ENCODE measurements at regions not wholly inside any gene's neighbourhood (a gene's known extent, or its start where the extent isn't known, plus 50 kb on each side); places are given as distances from the start of the nearest gene placed in this dataset.

DNA sequence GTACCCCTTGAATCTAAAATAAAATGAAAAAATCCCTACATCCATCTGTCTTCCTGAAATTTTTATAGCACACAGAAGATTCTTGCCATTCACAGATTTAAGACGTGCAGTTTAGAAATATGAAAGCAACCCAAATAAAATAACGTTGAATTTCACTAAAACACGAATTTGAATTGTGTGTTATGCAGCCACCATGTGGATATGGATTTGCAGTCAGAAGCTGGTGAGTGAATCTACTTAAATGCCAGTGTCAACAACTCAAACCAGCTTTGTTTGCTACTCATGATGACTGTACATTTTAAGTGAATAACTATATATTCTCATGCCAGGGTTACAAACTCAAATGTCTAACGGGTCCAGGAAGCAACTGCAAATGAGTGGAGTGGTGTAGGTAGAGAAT, 173.0 kb upstream of the HAND2 start:
- intact Hi-C loops (cut with DNase I), result no loop called here
- Histone ChIP-seq H3K4me1 (no peaks in the 10 kb centered on the region), H3K27ac (no peak overlapping the region), H3K36me3 (no peaks in the 10 kb centered on the region), H3K9me3 (no peaks in the 10 kb centered on the region), H3K4me3 (no peak overlapping the region), H3K27me3 (no peaks in the 10 kb centered on the region)
- TF ChIP-seq, protein P1, sequence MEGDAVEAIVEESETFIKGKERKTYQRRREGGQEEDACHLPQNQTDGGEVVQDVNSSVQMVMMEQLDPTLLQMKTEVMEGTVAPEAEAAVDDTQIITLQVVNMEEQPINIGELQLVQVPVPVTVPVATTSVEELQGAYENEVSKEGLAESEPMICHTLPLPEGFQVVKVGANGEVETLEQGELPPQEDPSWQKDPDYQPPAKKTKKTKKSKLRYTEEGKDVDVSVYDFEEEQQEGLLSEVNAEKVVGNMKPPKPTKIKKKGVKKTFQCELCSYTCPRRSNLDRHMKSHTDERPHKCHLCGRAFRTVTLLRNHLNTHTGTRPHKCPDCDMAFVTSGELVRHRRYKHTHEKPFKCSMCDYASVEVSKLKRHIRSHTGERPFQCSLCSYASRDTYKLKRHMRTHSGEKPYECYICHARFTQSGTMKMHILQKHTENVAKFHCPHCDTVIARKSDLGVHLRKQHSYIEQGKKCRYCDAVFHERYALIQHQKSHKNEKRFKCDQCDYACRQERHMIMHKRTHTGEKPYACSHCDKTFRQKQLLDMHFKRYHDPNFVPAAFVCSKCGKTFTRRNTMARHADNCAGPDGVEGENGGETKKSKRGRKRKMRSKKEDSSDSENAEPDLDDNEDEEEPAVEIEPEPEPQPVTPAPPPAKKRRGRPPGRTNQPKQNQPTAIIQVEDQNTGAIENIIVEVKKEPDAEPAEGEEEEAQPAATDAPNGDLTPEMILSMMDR (IDR thresholded peaks at IDR 0.05), result no peak
- no peak for ATAC-seq
- DNase-seq, result no peak

DNA sequence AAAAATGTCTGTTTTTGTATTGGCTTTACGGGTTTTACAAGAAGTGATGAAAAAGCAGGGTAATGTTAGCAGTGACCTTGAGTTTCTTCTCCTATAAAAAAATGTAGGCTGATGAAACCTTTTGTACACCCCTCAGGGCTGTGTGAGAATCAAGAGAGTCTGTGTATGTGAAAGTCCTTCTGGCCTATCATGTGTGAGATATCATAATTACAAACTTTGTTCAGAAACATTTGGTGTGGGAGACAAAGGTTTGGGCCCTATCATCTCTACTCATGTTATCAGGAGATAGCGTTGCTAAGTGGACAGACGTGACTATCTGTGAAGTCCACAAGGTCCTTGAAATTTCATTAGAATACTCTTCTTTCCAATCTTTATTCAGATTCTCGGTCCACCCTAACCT, 170.6 kb upstream of the HAND2 start:
- H3K4me3 ChIP-seq, result no peak overlapping the region
- H3K27me3 ChIP-seq, result no peaks in the 10 kb centered on the region
- ATAC-seq, result no peak
- intact Hi-C loops (cut with DNase I), result no loop called here
- TF ChIP-seq, protein P1 (IDR thresholded peaks at IDR 0.05), result no peak
- no peak overlapping the region for H3K27ac ChIP-seq
- H3K36me3 ChIP-seq, result no peaks in the 10 kb centered on the region
- no peak for DNase-seq
- no peaks in the 10 kb centered on the region for H3K9me3 ChIP-seq
- H3K4me1 ChIP-seq, result no peaks in the 10 kb centered on the region

DNA sequence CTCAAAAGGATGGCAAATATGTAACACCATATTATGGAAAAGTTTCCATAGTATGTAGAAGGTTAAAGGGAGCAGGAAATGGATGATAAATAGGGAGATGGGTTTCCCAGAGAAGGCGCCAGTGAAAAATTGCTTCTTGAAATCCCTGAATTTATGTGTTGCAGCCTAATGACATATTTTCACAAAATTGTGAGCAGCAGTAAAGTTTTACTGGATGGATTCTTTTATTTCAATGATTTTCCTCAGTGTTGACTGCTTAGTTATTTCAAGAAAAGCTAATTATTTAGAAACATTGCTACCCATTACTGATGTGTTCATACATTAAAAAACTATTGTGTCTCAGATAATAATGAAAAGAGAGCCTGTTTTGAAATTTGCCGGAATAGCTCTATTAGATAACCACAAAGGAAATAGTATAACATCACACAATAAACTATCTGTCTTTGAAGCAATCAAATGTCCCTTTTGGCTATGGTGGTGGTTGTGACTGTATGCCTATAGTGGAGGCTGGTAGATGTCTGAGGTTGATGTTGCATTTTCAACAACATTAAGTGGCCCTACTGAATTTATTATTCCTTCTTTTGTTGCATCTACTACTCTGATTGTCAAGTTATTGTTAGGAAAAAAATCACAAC, 169.9 kb upstream of the HAND2 start:
- intact Hi-C loops (cut with DNase I), result no loop called here
- Histone ChIP-seq H3K27me3 (no peaks in the 10 kb centered on the region), H3K4me1 (no peaks in the 10 kb centered on the region), H3K27ac (no peak overlapping the region), H3K4me3 (no peak overlapping the region), H3K36me3 (no peaks in the 10 kb centered on the region), H3K9me3 (no peaks in the 10 kb centered on the region)
- TF ChIP-seq, protein P1 (IDR thresholded peaks at IDR 0.05), result no peak
- no peak for ATAC-seq
- DNase-seq, result no peak

DNA sequence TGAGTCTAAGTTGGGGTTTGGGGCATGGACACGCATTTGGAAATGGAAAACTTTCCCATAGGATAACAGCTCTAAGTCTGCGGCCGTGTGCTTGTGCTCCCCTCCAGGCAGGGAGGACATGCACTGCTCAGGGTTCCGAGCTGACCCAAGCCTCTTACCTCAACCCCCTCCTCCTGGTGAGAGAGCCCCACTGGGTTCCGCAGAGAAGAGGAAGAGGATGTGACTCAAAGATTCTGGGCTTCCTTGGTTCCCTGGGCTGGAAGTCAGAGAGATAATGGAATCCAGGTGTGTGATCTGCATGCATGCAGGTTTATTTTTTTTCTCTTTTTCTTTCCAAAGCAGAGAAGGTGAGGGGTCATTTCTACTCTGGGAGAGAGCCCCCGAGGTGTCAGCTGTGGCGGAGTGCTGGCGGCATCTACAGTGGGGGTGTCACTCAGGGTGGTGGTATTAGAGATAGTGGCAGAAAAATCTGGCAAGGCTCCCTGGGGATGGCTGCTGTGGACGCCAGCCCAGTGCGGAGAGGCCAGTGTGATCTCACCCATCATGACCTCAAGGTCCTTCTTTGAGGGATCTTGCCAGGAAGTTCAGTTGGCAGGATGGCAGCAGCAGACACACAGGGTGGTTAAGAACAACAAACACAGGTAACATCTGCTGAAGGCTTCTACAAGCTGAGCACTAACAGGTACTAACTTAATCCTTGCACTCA, 168.7 kb upstream of the HAND2 start:
- Histone ChIP-seq H3K4me3 (no peak overlapping the region), H3K4me1 (no peaks in the 10 kb centered on the region), H3K9me3 (no peaks in the 10 kb centered on the region), H3K27ac (no peak overlapping the region), H3K36me3 (no peaks in the 10 kb centered on the region), H3K27me3 (no peaks in the 10 kb centered on the region)
- intact Hi-C loops (cut with DNase I), result no loop called here
- DNase-seq, result no peak
- TF ChIP-seq, protein P1 (IDR thresholded peaks at IDR 0.05), result no peak
- ATAC-seq, result no peak

DNA sequence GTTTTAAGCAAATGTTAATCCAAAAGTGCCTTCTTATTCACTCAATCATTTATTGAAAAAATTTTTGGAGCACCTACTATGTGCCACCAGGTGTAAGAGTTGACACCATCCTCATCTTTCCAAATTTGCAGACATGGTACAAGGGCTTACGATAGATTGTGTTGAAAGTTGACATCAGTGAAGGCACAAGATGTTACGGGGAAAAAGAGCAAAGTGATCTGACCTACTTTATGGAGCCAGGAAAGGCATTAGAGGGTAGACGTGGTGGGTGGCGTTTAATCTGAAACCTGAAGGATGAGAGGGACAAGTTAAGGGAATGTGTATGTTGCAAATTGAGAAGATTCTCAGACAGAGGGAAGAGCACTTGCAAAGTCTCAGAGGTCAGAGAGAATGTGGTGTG, 167.8 kb upstream of the HAND2 start:
- ATAC-seq (no peak), DNase-seq (no peak)
- Histone ChIP-seq H3K9me3 (no peaks in the 10 kb centered on the region), H3K4me3 (no peak overlapping the region), H3K27ac (no peak overlapping the region), H3K36me3 (no peaks in the 10 kb centered on the region), H3K4me1 (no peaks in the 10 kb centered on the region), H3K27me3 (no peaks in the 10 kb centered on the region)
- intact Hi-C loops (cut with DNase I), result no loop called here
- TF ChIP-seq, protein P1 (IDR thresholded peaks at IDR 0.05), result no peak
